Mammary epithelial cell (primary cell): ENCODE measurements at regions not wholly inside any gene's neighbourhood (a gene's known extent, or its start where the extent isn't known, plus 50 kb on each side); places are given as distances from the start of the nearest gene placed in this dataset.
"Not testable (repeated sequence)": the region's sequence is repeated elsewhere in the genome, so short reads cannot be mapped to it uniquely, and the experiment has no call there.

Experiments
- EZH2 ChIP-seq: IDR thresholded peaks from 2 replicates; pipeline ENCODE4 v1.6.1; 2012; ENCODE audit warnings: low read length, inconsistent platforms, borderline replicate concordance
- TF ChIP-seq, protein P1 (sequence below), 2 donors: IDR thresholded peaks in 1 of 2; conservative IDR thresholded peaks in 1 of 2; 2 replicates each; pipeline ENCODE4 v1.5.1; 2011 to 2012; ENCODE audit warnings: inconsistent platforms in 2 of 2, low read length in 2 of 2, mild to moderate bottlenecking in 2 of 2, control low read depth in 1 of 2, low read depth in 1 of 2; ENCODE audit not compliant: insufficient read depth in 1 of 2; ENCODE audit errors: extremely low read depth in 1 of 2

DNA sequence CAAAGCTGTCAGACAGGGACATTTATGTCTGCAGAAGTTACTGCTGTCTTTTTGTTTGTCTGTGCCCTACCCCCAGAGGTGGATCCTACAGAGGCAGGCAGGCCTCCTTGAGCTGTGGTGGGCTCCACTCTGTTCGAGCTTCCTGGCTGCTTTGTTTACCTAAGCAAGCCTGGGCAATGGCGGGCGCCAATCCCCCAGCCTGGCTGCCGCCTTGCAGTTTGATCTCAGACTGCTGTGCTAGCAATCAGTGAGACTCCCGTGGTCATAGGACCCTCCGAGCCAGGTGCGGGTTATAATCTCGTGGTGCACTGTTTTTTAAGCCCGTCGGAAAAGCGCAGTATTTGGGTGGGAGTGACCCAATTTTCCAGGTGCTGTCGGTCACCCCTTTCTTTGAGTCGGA, 580.9 kb downstream of the FLRT2 start:
- TF ChIP-seq, protein P1, sequence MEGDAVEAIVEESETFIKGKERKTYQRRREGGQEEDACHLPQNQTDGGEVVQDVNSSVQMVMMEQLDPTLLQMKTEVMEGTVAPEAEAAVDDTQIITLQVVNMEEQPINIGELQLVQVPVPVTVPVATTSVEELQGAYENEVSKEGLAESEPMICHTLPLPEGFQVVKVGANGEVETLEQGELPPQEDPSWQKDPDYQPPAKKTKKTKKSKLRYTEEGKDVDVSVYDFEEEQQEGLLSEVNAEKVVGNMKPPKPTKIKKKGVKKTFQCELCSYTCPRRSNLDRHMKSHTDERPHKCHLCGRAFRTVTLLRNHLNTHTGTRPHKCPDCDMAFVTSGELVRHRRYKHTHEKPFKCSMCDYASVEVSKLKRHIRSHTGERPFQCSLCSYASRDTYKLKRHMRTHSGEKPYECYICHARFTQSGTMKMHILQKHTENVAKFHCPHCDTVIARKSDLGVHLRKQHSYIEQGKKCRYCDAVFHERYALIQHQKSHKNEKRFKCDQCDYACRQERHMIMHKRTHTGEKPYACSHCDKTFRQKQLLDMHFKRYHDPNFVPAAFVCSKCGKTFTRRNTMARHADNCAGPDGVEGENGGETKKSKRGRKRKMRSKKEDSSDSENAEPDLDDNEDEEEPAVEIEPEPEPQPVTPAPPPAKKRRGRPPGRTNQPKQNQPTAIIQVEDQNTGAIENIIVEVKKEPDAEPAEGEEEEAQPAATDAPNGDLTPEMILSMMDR (conservative IDR thresholded peaks at IDR 0.05 in 1 of 2, IDR thresholded peaks at IDR 0.05 in 1 of 2; ENCODE audit: extremely low read depth in 1 of 2, insufficient read depth in 1 of 2, low read depth in 1 of 2, low read length in 2 of 2) = not testable (repeated sequence)
- TF ChIP-seq EZH2 = not testable (repeated sequence)
